GM19438 (cell line): ENCODE measurements at regions not wholly inside any gene's neighbourhood (a gene's known extent, or its start where the extent isn't known, plus 50 kb on each side); places are given as distances from the start of the nearest gene placed in this dataset.
"Not testable (repeated sequence)": the region's sequence is repeated elsewhere in the genome, so short reads cannot be mapped to it uniquely, and the experiment has no call there.

ENCODE experiments used
- ATAC-seq: cut with Tn5 transposase; IDR thresholded peaks from one replicate; pipeline ENCODE4 v1.9.1; 2021; ENCODE audit warnings: low read depth; ENCODE audit not compliant: unreplicated experiment

- no peak for ATAC-seq
Measured at GRCh38 chr15:45804028-45804427, 169.2 kb downstream of the SQOR start.

GRCh38 chr15:45810201-45810600 is 175.4 kb downstream of the SQOR start:
- no peak for ATAC-seq

GRCh38 chr15:45812200-45812599 is 177.4 kb downstream of the SQOR start:
- ATAC-seq = no peak

- not testable (repeated sequence) for ATAC-seq
Measured at GRCh38 chr15:45817578-45817977, 182.7 kb downstream of the SQOR start.

- no peak for ATAC-seq
Measured at GRCh38 chr15:45821390-45821789, 186.6 kb downstream of the SQOR start.

GRCh38 chr15:45822968-45823367 is 188.1 kb downstream of the SQOR start:
- ATAC-seq = not testable (repeated sequence)

GRCh38 chr15:45827275-45827674 is 192.4 kb downstream of the SQOR start:
- ATAC-seq = no peak

- no peak for ATAC-seq
Measured at GRCh38 chr15:45827766-45828165, 192.9 kb downstream of the SQOR start.

- ATAC-seq = no peak
Measured at GRCh38 chr15:45829336-45830153, 194.7 kb downstream of the SQOR start.

GRCh38 chr15:45831787-45832186 is 197.0 kb downstream of the SQOR start:
- ATAC-seq = no peak

- no peak for ATAC-seq
Measured at GRCh38 chr15:45834622-45835021, 199.8 kb downstream of the SQOR start.

- no peak for ATAC-seq
Measured at GRCh38 chr15:45842151-45842550, 207.3 kb downstream of the SQOR start.

GRCh38 chr15:45847645-45848044 is 212.8 kb downstream of the SQOR start:
- no peak for ATAC-seq

- no peak for ATAC-seq
Measured at GRCh38 chr15:45849136-45849535, 214.3 kb downstream of the SQOR start.

- no peak for ATAC-seq
Measured at GRCh38 chr15:45854455-45855202, 219.8 kb downstream of the SQOR start.

- ATAC-seq = no peak
Measured at GRCh38 chr15:45855210-45855906, 220.5 kb downstream of the SQOR start.

- ATAC-seq = no peak
Measured at GRCh38 chr15:45855907-45856579, 221.2 kb downstream of the SQOR start.

- no peak for ATAC-seq
Measured at GRCh38 chr15:45857291-45857690, 222.5 kb downstream of the SQOR start.

- no peak for ATAC-seq
Measured at GRCh38 chr15:45858491-45858890, 223.7 kb downstream of the SQOR start.

GRCh38 chr15:45862034-45862433 is 227.2 kb downstream of the SQOR start:
- ATAC-seq = no peak
